B cell (primary cell): ENCODE measurements at regions not wholly inside any gene's neighbourhood (a gene's known extent, or its start where the extent isn't known, plus 50 kb on each side); places are given as distances from the start of the nearest gene placed in this dataset.

Experiments
- ATAC-seq: fragments of 200-7000 bp; cut with Tn5 transposase; one replicate; pipeline ENCODE4 v1.10.0; 2021; ENCODE audit warnings: low read depth, mild to moderate bottlenecking, moderate number of reproducible peaks, moderate library complexity
- CTCF ChIA-PET: fragments of 350-600 bp; sonication (Branson Sonifier 250); formaldehyde crosslinking; loops from one replicate; lab custom pipeline; 2021; ENCODE audit warnings: antibody characterized with exemption, inconsistent platforms; lab: Charles Lee
- POLR2A ChIA-PET: fragments of 350-600 bp; sonication (Branson Sonifier 250); formaldehyde crosslinking; loops from one replicate; lab custom pipeline; 2021; ENCODE audit warnings: antibody characterized with exemption; lab: Charles Lee
- DNase-seq: peaks from one replicate; pipeline ENCODE4 v3.0.0; 2013
- H2AFZ ChIP-seq: 2 replicates; pipeline ENCODE4 v1.6.1; 2012; ENCODE audit warnings: mild to moderate bottlenecking, low read depth, low read length; ENCODE audit not compliant: insufficient read depth, poor library complexity, severe bottlenecking
- H3K27ac ChIP-seq, 2 donors: 1 replicate in 1 of 2; 2 replicates in 1 of 2; pipeline ENCODE4 v1.5.1; 2012 to 2013; ENCODE audit warnings: low read length in 2 of 2, mild to moderate bottlenecking in 2 of 2, moderate library complexity in 1 of 2
- H3K27me3 ChIP-seq, 4 experiments: fragments of 200-600 bp in 1 of 4; sonication (generic) in 1 of 4; replicated peaks in 1 of 4; 1 replicate in 2 of 4; 2 replicates in 2 of 4; pipeline versions ENCODE4 v1.6.1 to v1.7.0; 2013 to 2016; ENCODE audit warnings: low read length in 3 of 4, mild to moderate bottlenecking in 2 of 4, mixed read lengths in 1 of 4, moderate library complexity in 1 of 4; ENCODE audit not compliant: insufficient read depth in 4 of 4, control insufficient read depth in 3 of 4; ENCODE audit errors: control extremely low read depth in 1 of 4
- H3K36me3 ChIP-seq, 2 experiments: replicated peaks in 1 of 2; 1 replicate in 1 of 2; 2 replicates in 1 of 2; pipeline versions ENCODE4 v1.6.1 to v1.7.1; 2013; ENCODE audit warnings: low read length in 1 of 2; ENCODE audit not compliant: insufficient read depth in 2 of 2, control insufficient read depth in 1 of 2; ENCODE audit errors: control extremely low read depth in 1 of 2, extremely low read depth in 1 of 2
- H3K4me1 ChIP-seq, 2 donors: fragments of 200-600 bp in 1 of 2; sonication (generic) in 1 of 2; 1 replicate in 1 of 2; 2 replicates in 1 of 2; pipeline versions ENCODE4 v1.5.1 to v1.6.1; 2013 to 2017; ENCODE audit warnings: low read length in 2 of 2; ENCODE audit not compliant: control insufficient read depth in 2 of 2, insufficient read depth in 2 of 2
- H3K4me2 ChIP-seq: replicated peaks from 2 replicates; pipeline ENCODE3; 2012; ENCODE audit warnings: mild to moderate bottlenecking, low read depth, low read length; ENCODE audit not compliant: poor library complexity, severe bottlenecking
- H3K4me3 ChIP-seq, 5 experiments: fragments of 200-600 bp in 1 of 5; sonication (generic) in 1 of 5; 1 replicate in 3 of 5; 2 replicates in 2 of 5; pipeline versions ENCODE4 v1.5.1 to v1.7.0; 2011 to 2016; ENCODE audit warnings: low read length in 4 of 5, mild to moderate bottlenecking in 4 of 5, low read depth in 2 of 5, control low read depth in 1 of 5, moderate library complexity in 1 of 5; ENCODE audit not compliant: insufficient read depth in 1 of 5; ENCODE audit errors: control extremely low read depth in 1 of 5, extremely low read depth in 1 of 5
- H3K79me2 ChIP-seq: fragments of 200-600 bp; sonication (generic); one replicate; pipeline ENCODE4 v1.6.0; 2016; ENCODE audit warnings: low read length; ENCODE audit not compliant: control insufficient read depth, insufficient read depth
- H3K9ac ChIP-seq: fragments of 200-600 bp; sonication (generic); 2 replicates; pipeline ENCODE4 v1.6.1; 2017; ENCODE audit warnings: mild to moderate bottlenecking, low read length, moderate library complexity
- H3K9me3 ChIP-seq, 3 donors: one replicate each; pipeline versions ENCODE4 v1.6.1 to v1.7.1; 2013; ENCODE audit warnings: low read length in 2 of 3; ENCODE audit not compliant: control insufficient read depth in 2 of 3, insufficient read depth in 1 of 3; ENCODE audit errors: control extremely low read depth in 1 of 3
- H4K20me1 ChIP-seq: 2 replicates; pipeline ENCODE4 v1.6.0; 2012; ENCODE audit warnings: mild to moderate bottlenecking, low read length; ENCODE audit not compliant: insufficient read depth, control insufficient read depth, poor library complexity, severe bottlenecking
- H3K27ac Mint-ChIP-seq: one replicate; pipeline ENCODE4 v1.8.0; 2021; ENCODE audit warnings: mixed read lengths
- H3K27me3 Mint-ChIP-seq: one replicate; pipeline ENCODE4 v1.8.0; 2021; ENCODE audit warnings: mixed read lengths
- H3K4me1 Mint-ChIP-seq: one replicate; pipeline ENCODE4 v1.8.0; 2021; ENCODE audit warnings: mixed read lengths
- H3K4me3 Mint-ChIP-seq: one replicate; pipeline ENCODE4 v1.8.0; 2021; ENCODE audit warnings: mixed read lengths
- H3K9me3 Mint-ChIP-seq: one replicate; pipeline ENCODE4 v1.8.0; 2022; ENCODE audit warnings: mixed read lengths; ENCODE audit not compliant: insufficient read depth
- EZH2 ChIP-seq: IDR thresholded peaks from 2 replicates; pipeline ENCODE4 v1.6.1; 2012; ENCODE audit warnings: borderline replicate concordance, low read depth, mild to moderate bottlenecking, moderate library complexity, low read length; ENCODE audit not compliant: insufficient read depth, poor library complexity, severe bottlenecking
- WGBS: methylation state at CpG from one replicate; pipeline ENCODE4 v1.1.5; 2013; ENCODE audit warnings: missing lambda C conversion rate; ENCODE audit not compliant: insufficient coverage; 5-methylcytosine and 5-hydroxymethylcytosine counted together
- intact Hi-C: fragments of 100-400 bp; cut with micrococcal nuclease; formaldehyde crosslinking; loops from one replicate; pipeline ENCODE4 v1.10.0; 2022
- TF ChIP-seq, protein P1 (sequence below): fragments of 200-600 bp; IDR thresholded peaks from one replicate; pipeline ENCODE4 v1.8.0; 2022; ENCODE audit warnings: antibody characterized with exemption, mild to moderate bottlenecking

DNA sequence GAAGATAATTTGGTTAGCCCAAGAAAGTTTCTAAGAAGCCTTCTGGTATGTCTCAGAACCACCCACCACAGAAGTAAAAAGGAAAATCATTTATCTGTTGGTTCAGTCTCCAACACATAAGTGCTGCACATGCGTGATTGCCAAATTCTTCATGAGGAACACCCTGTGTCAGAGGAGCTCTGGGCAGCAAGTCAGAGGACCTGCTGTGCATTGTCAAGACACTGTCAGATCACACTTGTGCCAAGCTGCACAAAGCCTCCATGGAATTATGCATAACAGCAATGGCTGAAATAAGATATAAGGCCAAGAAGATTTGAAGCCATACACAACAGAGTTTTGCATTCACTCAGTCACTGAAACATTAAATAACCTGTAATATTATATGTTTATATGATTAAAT, 1304.7 kb upstream of the FLRT2 start:
- no peak overlapping the region for H3K4me3 ChIP-seq
- ChIA-PET CTCF (no interaction called here), POLR2A (no interaction called here)
- no peak for DNase-seq
- H2AFZ ChIP-seq: no peak overlapping the region
- H3K27ac ChIP-seq: no peak overlapping the region
- no peaks in the 10 kb centered on the region for H3K36me3 ChIP-seq
- H3K4me1 ChIP-seq: no peaks in the 10 kb centered on the region
- no peaks in the 10 kb centered on the region for H3K27me3 ChIP-seq
- whole genome bisulfite sequencing: 100% methylated on average over 1 of the region's 1 CpG
- TF ChIP-seq, protein P1, sequence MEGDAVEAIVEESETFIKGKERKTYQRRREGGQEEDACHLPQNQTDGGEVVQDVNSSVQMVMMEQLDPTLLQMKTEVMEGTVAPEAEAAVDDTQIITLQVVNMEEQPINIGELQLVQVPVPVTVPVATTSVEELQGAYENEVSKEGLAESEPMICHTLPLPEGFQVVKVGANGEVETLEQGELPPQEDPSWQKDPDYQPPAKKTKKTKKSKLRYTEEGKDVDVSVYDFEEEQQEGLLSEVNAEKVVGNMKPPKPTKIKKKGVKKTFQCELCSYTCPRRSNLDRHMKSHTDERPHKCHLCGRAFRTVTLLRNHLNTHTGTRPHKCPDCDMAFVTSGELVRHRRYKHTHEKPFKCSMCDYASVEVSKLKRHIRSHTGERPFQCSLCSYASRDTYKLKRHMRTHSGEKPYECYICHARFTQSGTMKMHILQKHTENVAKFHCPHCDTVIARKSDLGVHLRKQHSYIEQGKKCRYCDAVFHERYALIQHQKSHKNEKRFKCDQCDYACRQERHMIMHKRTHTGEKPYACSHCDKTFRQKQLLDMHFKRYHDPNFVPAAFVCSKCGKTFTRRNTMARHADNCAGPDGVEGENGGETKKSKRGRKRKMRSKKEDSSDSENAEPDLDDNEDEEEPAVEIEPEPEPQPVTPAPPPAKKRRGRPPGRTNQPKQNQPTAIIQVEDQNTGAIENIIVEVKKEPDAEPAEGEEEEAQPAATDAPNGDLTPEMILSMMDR: no peak
- no peak for TF ChIP-seq EZH2
- H3K4me2 ChIP-seq: no peak overlapping the region
- H3K9me3 ChIP-seq: peaks cover 0 to 1% (median 0%) of the 10 kb centered on the region in 3 donors
- H3K79me2 ChIP-seq: no peaks in the 10 kb centered on the region
- Mint-ChIP-seq H3K9me3 (peaks cover 8% of the 10 kb centered on the region), H3K27me3 (no peaks in the 10 kb centered on the region), H3K4me3 (no peak overlapping the region), H3K4me1 (no peaks in the 10 kb centered on the region), H3K27ac (no peak overlapping the region)
- intact Hi-C loops: no loop called here
- no peak overlapping the region for H3K9ac ChIP-seq
- no peak for ATAC-seq
- H4K20me1 ChIP-seq: no peaks in the 10 kb centered on the region

DNA sequence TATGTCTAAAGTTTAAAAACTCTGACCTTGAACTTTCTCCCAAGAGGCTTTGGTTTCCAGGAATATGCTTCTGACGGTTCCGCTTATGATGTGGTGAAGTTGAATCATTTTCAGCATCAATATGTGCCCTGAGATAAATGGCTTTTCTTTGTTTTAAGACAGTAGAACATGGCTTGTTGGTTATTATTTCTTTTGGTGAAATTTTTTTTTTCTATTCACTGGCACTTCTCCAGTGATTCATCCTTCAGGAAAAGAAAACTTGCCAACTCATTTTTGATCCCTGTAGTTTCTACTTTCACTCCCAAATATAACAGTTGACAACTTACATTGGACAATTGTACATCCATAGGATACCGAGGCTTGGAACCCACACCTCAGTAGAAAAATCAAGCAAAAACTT, 1301.2 kb upstream of the FLRT2 start:
- Mint-ChIP-seq H3K27me3 (no peaks in the 10 kb centered on the region), H3K4me1 (no peaks in the 10 kb centered on the region), H3K9me3 (peaks cover 3% of the 10 kb centered on the region), H3K4me3 (no peak overlapping the region), H3K27ac (no peak overlapping the region)
- Histone ChIP-seq H2AFZ (no peak overlapping the region), H3K4me1 (no peaks in the 10 kb centered on the region), H3K9ac (no peak overlapping the region), H3K4me3 (no peak overlapping the region), H3K79me2 (no peaks in the 10 kb centered on the region), H3K9me3 (peaks cover 0 to 7% (median 0%) of the 10 kb centered on the region in 3 donors), H3K4me2 (no peak overlapping the region), H3K27me3 (no peaks in the 10 kb centered on the region), H4K20me1 (no peaks in the 10 kb centered on the region), H3K27ac (no peak overlapping the region), H3K36me3 (no peaks in the 10 kb centered on the region)
- TF ChIP-seq, protein P1: no peak
- no peak for TF ChIP-seq EZH2
- DNase-seq: no peak
- POLR2A ChIA-PET: no interaction called here
- ATAC-seq: no peak
- no CpG with 5 or more reads among the region's 3 CpGs for WGBS
- CTCF ChIA-PET: no interaction called here
- intact Hi-C loops: no loop called here
